SJSA1 (cell line): ENCODE measurements at regions not wholly inside any gene's neighbourhood (a gene's known extent, or its start where the extent isn't known, plus 50 kb on each side); places are given as distances from the start of the nearest gene placed in this dataset.
"Not testable (repeated sequence)": the region's sequence is repeated elsewhere in the genome, so short reads cannot be mapped to it uniquely, and the experiment has no call there.

Source experiments
- DNase-seq, 2 experiments: peaks; one replicate each; pipeline ENCODE4 v3.0.0-alpha.2; 2015 to 2020; ENCODE audit warnings: low spot score in 2 of 2, low read depth in 1 of 2
- H3K27ac ChIP-seq: fragments of 250-450 bp; sonication (Bioruptor Pico); 2 replicates; pipeline ENCODE4 v1.5.1; 2020; ENCODE audit warnings: mild to moderate bottlenecking, moderate library complexity
- H3K27me3 ChIP-seq: fragments of 250-450 bp; sonication (Bioruptor Pico); replicated peaks from 2 replicates; pipeline ENCODE4 v1.5.1; 2020; ENCODE audit warnings: mild to moderate bottlenecking, moderate library complexity
- H3K36me3 ChIP-seq: fragments of 250-450 bp; sonication (Bioruptor Pico); 2 replicates; pipeline ENCODE4 v1.5.1; 2020; ENCODE audit warnings: mild to moderate bottlenecking
- H3K4me1 ChIP-seq: fragments of 250-450 bp; sonication (Bioruptor Pico); replicated peaks from 2 replicates; pipeline ENCODE4 v1.6.1; 2021; ENCODE audit warnings: mild to moderate bottlenecking
- H3K4me3 ChIP-seq: fragments of 250-450 bp; sonication (Bioruptor Pico); 2 replicates; pipeline ENCODE4 v1.5.1; 2020; ENCODE audit warnings: mild to moderate bottlenecking
- H3K9me3 ChIP-seq: fragments of 250-450 bp; sonication (Bioruptor Pico); replicated peaks from 2 replicates; pipeline ENCODE4 v1.5.1; 2020; ENCODE audit warnings: mild to moderate bottlenecking

DNA sequence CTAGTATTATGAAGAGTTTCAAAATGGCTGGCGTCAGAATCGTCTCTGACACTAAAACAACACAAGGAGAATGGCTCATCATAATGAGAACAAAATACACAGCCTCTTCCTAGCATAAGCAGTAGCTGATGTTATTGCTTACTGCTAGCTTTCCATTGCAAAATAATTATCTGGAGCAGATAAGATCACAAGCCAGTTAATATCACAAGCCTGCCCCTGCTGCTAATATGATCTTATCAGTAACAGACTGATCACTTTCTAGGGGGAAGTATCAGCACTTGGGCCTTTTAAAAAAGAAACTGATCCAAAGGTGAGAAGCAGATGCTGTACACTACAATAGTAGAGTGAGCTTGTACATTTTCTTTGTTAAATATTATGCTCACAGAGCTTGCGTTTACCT, 554.8 kb upstream of the PABPC4L start:
- DNase-seq, result no peak
- no peak overlapping the region for H3K4me3 ChIP-seq
- H3K36me3 ChIP-seq, result no peaks in the 10 kb centered on the region
- no peaks in the 10 kb centered on the region for H3K4me1 ChIP-seq
- no peaks in the 10 kb centered on the region for H3K27me3 ChIP-seq
- no peaks in the 10 kb centered on the region for H3K9me3 ChIP-seq
- H3K27ac ChIP-seq, result no peak overlapping the region

DNA sequence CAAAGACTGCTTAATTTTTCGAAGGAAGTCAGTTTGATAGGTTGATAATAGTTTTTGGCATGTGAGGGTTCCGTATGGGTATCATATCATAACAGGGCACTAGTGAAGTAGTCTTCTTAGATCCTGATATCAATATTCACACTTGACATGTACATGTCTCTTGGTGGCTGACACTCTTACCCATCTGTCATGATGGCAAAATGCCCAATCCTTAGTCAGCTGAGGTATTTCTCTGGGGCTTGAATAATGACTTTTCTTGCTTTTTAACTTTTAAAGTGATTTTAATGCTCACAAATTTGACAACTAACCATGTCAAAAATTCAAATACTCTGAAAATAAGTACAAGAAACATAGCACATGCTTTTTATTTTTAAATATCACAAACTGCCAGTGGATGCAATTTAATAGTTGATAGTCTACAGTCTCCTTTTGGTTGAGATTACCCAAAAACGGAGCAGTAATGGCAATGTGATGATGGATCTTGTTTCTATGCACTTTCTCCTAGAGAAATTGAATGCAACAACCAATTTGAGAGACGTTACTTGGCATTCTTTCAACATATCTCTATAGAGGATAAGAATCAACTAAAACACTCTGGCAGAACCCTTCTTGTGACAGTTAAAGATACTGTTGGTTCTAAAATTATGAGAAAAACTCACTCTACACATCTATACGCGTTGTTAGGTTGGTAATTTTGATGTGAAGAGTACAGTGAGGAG, 552.9 kb upstream of the PABPC4L start:
- Histone ChIP-seq H3K27me3 (no peaks in the 10 kb centered on the region), H3K4me1 (no peaks in the 10 kb centered on the region), H3K4me3 (no peak overlapping the region), H3K27ac (no peak overlapping the region), H3K36me3 (no peaks in the 10 kb centered on the region), H3K9me3 (no peaks in the 10 kb centered on the region)
- DNase-seq, result no peak

DNA sequence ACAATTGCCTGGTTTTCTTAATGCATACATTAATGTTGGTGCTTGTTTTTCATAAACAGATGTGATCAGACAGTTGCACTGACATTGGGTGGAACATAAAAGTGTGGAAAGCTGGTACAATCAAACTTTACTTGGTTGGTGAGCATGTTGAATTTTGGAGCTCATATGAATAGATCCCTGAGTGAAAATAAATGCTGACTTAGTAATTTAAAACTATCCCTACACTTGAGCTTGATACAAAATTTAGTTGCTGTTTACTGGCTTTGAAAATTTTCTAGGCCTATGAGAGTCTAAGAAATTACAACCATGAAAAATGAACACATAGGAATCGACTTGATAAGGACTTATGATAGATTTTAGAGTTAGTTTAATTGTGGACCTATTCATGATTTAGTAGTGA, 551.8 kb upstream of the PABPC4L start:
- Histone ChIP-seq H3K4me3 (no peak overlapping the region), H3K9me3 (no peaks in the 10 kb centered on the region), H3K27ac (no peak overlapping the region), H3K4me1 (no peaks in the 10 kb centered on the region), H3K27me3 (no peaks in the 10 kb centered on the region), H3K36me3 (no peaks in the 10 kb centered on the region)
- DNase-seq, result no peak

DNA sequence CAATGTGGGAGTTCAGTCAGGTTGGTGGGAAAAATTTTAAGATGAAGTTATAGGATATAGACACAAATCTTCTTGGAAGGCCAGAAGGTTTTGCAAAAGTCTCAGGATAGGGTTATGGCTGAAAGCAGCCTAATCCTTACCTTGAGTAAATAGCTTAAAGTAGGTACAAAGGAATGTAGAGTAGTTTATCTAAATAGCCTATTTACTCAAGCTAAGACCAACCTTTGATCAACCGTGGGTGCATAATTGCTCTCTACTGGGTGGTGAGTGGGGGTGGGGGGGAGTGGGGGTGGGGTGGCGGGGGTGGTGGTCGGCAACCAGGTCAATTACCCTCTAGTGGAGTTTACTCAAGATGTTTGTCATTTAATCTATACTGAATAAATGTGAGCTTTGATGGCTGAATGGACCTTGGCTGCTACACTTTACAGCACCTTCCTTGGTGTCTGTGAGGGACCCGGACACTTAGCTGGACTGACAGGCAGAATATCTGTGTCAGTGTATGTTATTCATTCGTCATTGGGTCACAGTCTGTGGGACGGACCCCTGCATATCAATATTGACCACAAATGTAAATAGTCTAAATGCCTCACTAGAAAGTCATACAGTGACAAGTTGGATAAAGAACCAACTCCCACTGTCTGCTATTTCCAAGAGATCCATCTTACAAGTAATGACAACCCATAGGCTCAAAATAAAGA, 545.7 kb upstream of the PABPC4L start:
- Histone ChIP-seq H3K27ac (no peak overlapping the region), H3K36me3 (no peaks in the 10 kb centered on the region), H3K4me1 (no peaks in the 10 kb centered on the region), H3K9me3 (no peaks in the 10 kb centered on the region; the same call in 1 of the 2 replicates), H3K4me3 (no peak overlapping the region), H3K27me3 (no peaks in the 10 kb centered on the region)
- no peak for DNase-seq

DNA sequence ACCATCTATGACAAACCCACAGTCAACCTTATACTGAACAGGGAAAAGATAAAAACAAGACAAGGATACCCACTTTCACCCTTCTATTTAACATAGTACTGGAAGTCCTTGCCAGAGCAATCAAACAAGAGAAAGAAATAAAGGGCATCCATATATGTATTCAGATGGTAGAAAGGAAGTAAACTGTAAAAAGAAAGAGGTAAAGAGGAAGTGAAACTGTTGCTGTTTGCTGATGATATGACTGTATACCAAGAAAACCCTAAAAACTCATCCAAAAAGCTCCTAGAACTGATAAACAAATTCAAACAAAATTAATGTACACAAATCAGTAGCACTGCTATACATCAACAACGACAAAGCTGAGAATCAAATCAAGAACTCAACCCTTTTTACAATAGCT, 538.7 kb upstream of the PABPC4L start:
- Histone ChIP-seq H3K9me3 (no peaks in the 10 kb centered on the region; the same call in 1 of the 2 replicates), H3K27ac (no peak overlapping the region), H3K4me1 (no peaks in the 10 kb centered on the region), H3K36me3 (no peaks in the 10 kb centered on the region), H3K4me3 (no peak overlapping the region), H3K27me3 (no peaks in the 10 kb centered on the region)
- DNase-seq, result no peak

DNA sequence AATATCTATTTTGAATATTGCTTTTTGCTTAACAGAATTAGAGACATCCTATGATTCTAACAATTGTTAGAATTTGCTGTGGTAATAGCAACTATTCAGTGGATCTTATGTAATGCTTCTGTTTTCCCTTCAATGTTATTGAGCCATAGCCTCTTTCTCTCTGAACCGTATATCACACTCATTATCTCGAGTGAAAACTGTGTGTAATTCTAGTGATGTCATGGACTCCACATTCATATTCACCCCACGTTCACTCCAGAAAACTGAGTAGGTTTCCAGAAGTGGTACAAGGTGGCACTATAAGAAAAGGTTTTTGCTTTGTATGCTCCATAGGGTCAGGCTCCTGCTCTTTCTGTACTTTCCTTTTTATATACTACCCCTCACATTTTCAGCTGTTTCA, 534.3 kb upstream of the PABPC4L start:
- Histone ChIP-seq H3K4me3 (no peak overlapping the region), H3K4me1 (no peaks in the 10 kb centered on the region), H3K36me3 (no peaks in the 10 kb centered on the region), H3K27ac (no peak overlapping the region), H3K27me3 (no peaks in the 10 kb centered on the region), H3K9me3 (peaks cover under 1% of the 10 kb centered on the region; the same call in 1 of the 2 replicates)
- no peak for DNase-seq

DNA sequence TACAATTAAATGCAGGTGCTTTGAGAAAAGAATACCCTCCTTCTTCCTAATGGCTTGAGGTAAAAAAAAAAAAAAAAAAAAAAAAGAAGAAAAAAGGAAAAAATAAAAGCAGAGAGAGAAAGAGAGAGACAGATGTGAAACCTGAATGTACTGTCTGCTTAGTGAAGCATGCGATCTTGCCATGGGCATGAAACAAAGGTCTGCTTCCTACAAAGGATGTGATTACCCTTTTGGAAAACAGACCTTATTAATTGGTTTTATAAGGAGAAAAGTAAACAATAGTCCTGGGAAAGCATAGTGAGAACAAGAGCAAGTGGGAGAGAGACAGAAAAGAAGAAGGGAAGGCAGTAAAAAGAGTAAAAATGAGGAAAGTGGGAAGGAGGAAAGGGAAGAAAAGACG, 526.1 kb upstream of the PABPC4L start:
- no peaks in the 10 kb centered on the region for H3K36me3 ChIP-seq
- no peak overlapping the region for H3K27ac ChIP-seq
- H3K4me1 ChIP-seq, result no peaks in the 10 kb centered on the region
- no peak for DNase-seq
- no peak overlapping the region for H3K4me3 ChIP-seq
- H3K27me3 ChIP-seq, result no peaks in the 10 kb centered on the region
- H3K9me3 ChIP-seq, result peaks cover 4% of the 10 kb centered on the region; the same call in 1 of the 2 replicates

DNA sequence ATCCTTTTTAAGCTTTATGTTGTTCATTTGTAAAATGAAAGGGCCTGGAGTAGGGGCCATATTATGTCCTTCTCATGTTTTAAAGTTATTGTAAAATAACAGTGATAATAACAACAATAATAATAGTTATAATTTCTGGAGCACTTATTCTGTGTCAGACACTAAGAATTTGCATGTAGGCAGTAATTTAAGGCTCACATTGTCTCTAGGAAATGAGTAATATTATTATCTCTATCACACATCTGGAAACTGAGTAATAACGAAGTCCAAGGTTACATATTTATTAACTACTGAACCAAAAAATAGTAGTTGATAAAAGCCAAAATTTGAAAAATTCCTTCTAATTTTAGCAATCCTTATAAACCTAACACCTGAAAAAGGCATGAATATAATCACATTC, 520.7 kb upstream of the PABPC4L start:
- H3K27me3 ChIP-seq, result no peaks in the 10 kb centered on the region

DNA sequence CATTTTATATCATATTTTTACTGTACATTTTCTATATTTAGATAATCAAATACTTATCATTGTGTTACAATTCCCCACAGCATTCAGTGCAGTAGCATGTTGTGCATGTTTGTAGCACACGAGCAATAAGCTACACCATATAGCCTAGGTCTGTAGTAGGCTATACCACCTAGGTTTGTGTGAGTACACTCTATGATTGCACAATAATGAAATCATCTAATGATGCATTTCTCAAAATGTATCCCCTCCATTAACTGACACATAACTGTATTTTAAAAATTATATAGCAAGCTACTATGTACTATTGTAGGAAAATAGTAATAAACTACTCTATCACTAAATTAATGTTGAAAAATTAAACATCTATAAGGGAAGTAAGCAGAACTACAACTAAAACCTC, 518.4 kb upstream of the PABPC4L start:
- Histone ChIP-seq H3K27ac (no peak overlapping the region), H3K4me3 (no peak overlapping the region), H3K4me1 (no peaks in the 10 kb centered on the region), H3K27me3 (no peaks in the 10 kb centered on the region), H3K36me3 (no peaks in the 10 kb centered on the region), H3K9me3 (no peaks in the 10 kb centered on the region; the same call in 1 of the 2 replicates)
- no peak for DNase-seq

More for the DNA sequence above, 520.7 kb upstream of the PABPC4L start:
- Histone ChIP-seq H3K9me3 (no peaks in the 10 kb centered on the region; the same call in 1 of the 2 replicates), H3K4me3 (no peak overlapping the region), H3K36me3 (no peaks in the 10 kb centered on the region), H3K27ac (no peak overlapping the region), H3K4me1 (no peaks in the 10 kb centered on the region)
- DNase-seq, result no peak

DNA sequence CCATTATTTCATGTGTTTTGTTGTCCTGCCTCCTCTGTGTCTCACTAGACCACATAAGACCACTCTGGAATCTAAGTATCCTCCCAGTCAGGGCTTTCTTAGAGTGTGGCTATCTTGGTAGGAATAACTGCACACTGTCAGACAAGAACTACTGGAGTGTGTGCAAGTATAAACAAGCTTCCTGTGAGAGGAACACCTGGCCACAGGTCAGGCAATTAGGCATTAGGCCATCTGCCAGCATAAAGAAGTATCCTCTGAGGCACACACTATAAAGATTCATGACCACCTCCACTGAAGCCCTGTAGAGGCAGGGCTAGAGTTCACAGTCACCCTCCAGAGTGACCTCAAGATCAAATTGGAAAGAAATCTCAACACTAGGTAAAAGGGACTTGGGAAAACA, 507.0 kb upstream of the PABPC4L start:
- DNase-seq, result no peak
- Histone ChIP-seq H3K27ac (no peak overlapping the region), H3K4me1 (no peaks in the 10 kb centered on the region), H3K4me3 (no peak overlapping the region), H3K9me3 (peaks cover 2% of the 10 kb centered on the region; the same call in 1 of the 2 replicates), H3K36me3 (no peaks in the 10 kb centered on the region), H3K27me3 (no peaks in the 10 kb centered on the region)

DNA sequence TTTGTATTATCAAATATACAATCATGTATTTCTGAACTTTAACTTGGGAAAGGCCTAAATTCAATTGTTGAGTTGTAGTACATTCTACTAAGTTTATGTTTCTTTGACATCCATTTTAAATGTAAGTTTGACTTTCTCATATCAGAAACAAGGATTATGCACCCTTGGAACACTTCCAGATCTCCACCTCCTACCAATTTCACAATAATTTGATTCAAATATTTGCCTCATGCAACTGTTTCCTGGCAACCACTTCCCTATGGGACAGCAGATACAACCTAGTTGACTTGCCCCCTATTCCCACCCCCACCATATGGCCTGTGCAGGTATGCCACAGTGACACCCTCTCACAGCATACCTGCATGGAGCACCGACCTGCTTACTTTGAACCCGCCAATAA, 506.4 kb upstream of the PABPC4L start:
- no peak for DNase-seq

DNA sequence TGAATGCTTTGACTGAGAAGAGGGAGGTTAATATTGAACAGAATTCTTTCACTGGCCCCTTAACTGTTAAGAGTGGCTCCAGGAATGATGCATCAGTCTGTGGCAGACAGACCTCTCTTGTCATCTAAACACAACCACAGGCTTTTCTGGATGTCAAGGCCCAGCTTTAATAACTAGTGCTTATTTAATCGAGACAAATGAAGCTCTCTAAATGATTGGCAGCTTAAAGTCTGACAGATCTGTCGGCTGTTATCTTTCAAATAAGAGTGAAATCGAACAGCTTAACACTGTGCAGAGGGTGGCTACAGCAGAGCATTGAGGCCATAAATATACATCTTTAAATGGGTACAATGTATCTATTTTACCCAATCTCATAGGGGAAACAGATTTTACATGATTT, 500.8 kb upstream of the PABPC4L start:
- no peaks in the 10 kb centered on the region for H3K36me3 ChIP-seq
- H3K4me3 ChIP-seq, result no peak overlapping the region
- H3K27ac ChIP-seq, result no peak overlapping the region
- DNase-seq, result no peak
- H3K4me1 ChIP-seq, result no peaks in the 10 kb centered on the region
- H3K27me3 ChIP-seq, result no peaks in the 10 kb centered on the region
- 0 out of 2 replicates have a peak, but pooled peaks cover 3% of the 10 kb centered on the region for H3K9me3 ChIP-seq

More for the DNA sequence above, 506.4 kb upstream of the PABPC4L start:
- no peak overlapping the region for H3K27ac ChIP-seq
- no peak overlapping the region for H3K4me3 ChIP-seq
- no peaks in the 10 kb centered on the region for H3K4me1 ChIP-seq
- H3K9me3 ChIP-seq, result peaks cover 2% of the 10 kb centered on the region; the same call in 1 of the 2 replicates
- H3K36me3 ChIP-seq, result no peaks in the 10 kb centered on the region
- no peaks in the 10 kb centered on the region for H3K27me3 ChIP-seq

DNA sequence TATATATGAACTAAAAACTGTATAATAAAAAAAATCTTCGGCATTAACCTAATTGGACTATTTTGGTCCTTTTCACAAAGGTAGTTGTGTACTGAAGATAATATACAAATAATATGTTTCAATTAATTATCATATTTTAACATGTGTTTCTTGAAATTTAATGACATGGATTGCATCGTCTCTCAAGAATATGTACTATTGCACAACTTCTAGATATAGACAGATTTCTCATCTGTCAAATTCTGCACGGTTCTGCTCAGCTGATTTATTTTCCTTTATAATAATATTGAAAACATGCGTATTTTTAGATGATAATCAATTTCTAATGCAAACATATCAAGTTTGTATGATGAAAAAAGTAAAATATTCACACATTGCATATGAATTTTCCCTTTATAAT, 498.7 kb upstream of the PABPC4L start:
- Histone ChIP-seq H3K27ac (no peak overlapping the region), H3K27me3 (no peaks in the 10 kb centered on the region), H3K36me3 (no peaks in the 10 kb centered on the region), H3K4me3 (no peak overlapping the region), H3K4me1 (no peaks in the 10 kb centered on the region), H3K9me3 (0 out of 2 replicates have a peak, but pooled peaks cover 3% of the 10 kb centered on the region)
- DNase-seq, result no peak

DNA sequence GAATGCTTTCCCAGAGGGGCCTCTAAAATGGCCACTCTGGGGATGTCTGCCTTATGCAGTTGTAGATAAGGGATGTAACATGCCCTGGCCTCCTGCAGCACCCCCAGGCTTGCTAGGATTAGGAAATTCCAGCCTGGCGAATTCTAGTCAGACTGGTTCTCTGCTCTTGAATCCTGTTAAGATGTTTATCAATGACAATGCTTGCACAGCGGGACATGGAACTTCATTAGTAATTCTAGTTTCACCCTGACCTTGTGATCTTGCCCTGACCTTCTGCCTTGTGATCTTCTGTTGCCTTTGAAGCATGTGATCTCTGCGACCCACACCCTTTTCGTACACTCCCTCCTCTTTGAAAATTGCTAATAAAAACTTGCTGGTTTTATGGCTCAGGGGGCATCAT, 497.2 kb upstream of the PABPC4L start:
- not testable (repeated sequence) for H3K4me3 ChIP-seq

More for the DNA sequence above, 497.2 kb upstream of the PABPC4L start:
- H3K36me3 ChIP-seq, DNase-seq, H3K27me3 ChIP-seq, H3K9me3 ChIP-seq, H3K27ac ChIP-seq, H3K4me1 ChIP-seq: not testable (repeated sequence)
